ENCODE measurements at regions not wholly inside any gene's neighbourhood (a gene's known extent, or its start where the extent isn't known, plus 50 kb on each side); places are given as distances from the start of the nearest gene placed in this dataset.

DNA sequence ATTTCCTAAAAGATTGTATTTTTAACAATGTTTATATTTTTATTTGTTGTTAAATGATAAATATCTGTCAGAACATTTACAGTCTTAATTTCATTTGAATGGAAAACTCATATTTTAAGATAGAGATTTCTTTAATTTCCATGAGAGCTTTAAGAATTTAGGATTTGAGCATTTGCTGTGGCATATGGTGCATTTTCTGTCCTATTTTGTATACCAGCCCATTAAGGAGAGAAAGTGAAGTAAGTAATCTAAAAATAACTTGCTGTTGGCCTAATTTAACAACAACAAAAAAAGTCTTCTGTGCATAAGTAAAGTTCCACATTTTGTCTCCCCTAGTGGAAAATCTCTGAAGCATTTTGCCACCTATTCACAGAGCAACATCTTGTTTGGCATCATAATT lies 190.9 kb upstream of the PPP1R3A start:
- no peak for DNase-seq (ENCODE audit: low read depth in 2 of 2)
- H3K4me3 ChIP-seq (replicated peaks in 1 of 2; ENCODE audit: low read depth in 2 of 2, low read length in 2 of 2), result no peak overlapping the region
- TF ChIP-seq, protein P1, sequence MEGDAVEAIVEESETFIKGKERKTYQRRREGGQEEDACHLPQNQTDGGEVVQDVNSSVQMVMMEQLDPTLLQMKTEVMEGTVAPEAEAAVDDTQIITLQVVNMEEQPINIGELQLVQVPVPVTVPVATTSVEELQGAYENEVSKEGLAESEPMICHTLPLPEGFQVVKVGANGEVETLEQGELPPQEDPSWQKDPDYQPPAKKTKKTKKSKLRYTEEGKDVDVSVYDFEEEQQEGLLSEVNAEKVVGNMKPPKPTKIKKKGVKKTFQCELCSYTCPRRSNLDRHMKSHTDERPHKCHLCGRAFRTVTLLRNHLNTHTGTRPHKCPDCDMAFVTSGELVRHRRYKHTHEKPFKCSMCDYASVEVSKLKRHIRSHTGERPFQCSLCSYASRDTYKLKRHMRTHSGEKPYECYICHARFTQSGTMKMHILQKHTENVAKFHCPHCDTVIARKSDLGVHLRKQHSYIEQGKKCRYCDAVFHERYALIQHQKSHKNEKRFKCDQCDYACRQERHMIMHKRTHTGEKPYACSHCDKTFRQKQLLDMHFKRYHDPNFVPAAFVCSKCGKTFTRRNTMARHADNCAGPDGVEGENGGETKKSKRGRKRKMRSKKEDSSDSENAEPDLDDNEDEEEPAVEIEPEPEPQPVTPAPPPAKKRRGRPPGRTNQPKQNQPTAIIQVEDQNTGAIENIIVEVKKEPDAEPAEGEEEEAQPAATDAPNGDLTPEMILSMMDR (IDR thresholded peaks at IDR 0.05; ENCODE audit: low read depth, low read length), result no peak

DNA sequence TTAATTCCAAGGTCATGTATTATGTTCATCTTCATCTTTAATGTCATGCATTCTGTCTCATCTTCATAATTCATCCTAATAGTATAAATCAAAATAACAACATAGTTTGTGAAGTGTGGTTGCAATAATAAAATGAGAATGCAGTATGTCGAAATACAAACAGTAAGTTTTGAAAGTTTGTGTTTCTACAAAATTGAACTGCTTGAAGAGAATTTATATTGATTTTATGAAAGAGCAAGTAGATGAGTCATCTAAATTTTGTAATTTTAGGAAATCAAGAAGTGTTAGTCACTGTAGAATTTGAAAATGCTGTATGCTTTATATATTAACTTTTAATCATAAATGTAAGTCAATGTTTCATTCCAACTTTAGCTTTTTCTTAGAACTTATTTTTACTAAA lies 190.5 kb upstream of the PPP1R3A start:
- H3K4me3 ChIP-seq (replicated peaks in 1 of 2; ENCODE audit: low read depth in 2 of 2, low read length in 2 of 2), result no peak overlapping the region
- TF ChIP-seq, protein P1 (IDR thresholded peaks at IDR 0.05; ENCODE audit: low read depth, low read length), result no peak
- DNase-seq (ENCODE audit: low read depth in 2 of 2), result no peak

DNA sequence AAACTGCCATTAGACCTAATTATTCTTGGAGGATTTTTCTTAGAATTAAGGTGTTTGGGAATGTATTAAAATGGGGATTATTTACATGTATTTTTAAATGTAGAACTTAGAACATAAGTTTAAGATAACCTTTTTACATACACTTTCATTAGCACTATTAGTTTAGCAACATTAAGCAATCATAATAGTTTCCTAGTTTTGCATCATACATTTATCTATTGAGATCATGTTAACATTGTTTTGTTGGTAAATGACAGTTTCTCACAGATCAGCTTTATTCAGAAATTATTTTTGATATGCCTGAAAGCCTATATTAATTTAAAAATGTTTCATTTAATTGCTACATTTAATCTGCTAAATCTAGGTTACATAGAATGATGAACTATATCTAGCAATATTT lies 189.7 kb upstream of the PPP1R3A start:
- DNase-seq (ENCODE audit: low read depth in 2 of 2), result no peak
- TF ChIP-seq, protein P1 (IDR thresholded peaks at IDR 0.05; ENCODE audit: low read depth, low read length), result no peak
- H3K4me3 ChIP-seq (replicated peaks in 1 of 2; ENCODE audit: low read depth in 2 of 2, low read length in 2 of 2), result no peak overlapping the region

DNA sequence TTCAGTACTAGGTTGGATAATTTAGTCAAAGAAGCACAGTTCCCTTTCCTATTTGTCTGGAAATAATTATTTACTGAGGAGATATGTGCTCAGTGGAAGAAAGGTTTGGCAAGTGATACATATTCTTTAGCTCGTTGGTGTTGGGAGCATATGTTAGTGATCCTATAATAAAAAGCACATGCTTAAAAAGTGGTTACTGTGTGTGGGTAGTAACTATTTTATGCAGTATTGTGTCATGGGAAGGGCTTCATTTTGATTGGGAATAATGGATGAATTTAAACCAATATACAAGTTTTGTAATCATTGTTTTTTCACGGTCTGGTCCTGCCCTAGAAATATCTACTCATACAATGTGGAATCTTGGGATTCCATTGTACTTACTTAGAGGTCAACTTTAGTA lies 188.7 kb upstream of the PPP1R3A start:
- no peak overlapping the region for H3K4me3 ChIP-seq (replicated peaks in 1 of 2; ENCODE audit: low read depth in 2 of 2, low read length in 2 of 2)
- no peak for DNase-seq (ENCODE audit: low read depth in 2 of 2)
- TF ChIP-seq, protein P1 (IDR thresholded peaks at IDR 0.05; ENCODE audit: low read depth, low read length), result no peak

DNA sequence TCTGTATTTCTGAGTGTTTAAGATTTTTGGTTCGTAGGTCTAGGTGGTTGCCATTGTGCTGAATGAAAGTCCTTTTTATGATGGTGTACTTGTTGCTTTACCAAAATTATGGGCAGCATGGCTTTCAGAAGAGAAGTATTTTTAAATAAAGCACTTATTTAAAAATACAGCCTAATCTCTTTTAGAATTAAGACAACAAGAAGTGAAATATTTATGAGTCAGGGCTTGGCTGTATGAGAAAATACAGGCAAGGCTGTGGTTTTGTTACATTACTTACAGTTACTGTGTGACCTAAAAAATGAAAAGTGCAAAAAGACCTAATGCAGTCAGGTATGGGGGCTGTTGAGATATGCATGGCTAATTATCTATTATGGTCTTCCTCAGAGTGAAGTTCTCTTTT lies 185.2 kb upstream of the PPP1R3A start:
- H3K4me3 ChIP-seq (replicated peaks in 1 of 2; ENCODE audit: low read depth in 2 of 2, low read length in 2 of 2), result no peak overlapping the region
- TF ChIP-seq, protein P1 (IDR thresholded peaks at IDR 0.05; ENCODE audit: low read depth, low read length), result no peak
- no peak for DNase-seq (ENCODE audit: low read depth in 2 of 2)

DNA sequence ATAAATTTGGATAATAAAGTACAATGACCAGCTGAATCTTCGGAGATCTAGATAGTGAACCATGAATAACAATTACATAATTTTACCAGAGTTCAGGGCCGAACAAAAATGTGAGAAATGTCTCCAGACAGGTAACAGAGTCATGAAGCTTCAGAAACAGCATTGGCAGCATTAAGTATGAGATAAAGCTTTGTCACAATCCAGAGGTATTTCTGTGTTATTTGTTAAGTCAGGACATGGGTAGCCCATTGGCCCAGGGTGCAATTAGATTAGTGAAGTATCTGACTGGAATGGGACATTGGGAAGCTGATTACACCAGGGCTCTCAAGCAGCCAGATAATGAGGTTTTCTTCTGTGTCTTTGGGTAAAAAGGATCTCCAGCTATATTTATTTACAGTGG lies 184.2 kb upstream of the PPP1R3A start:
- TF ChIP-seq, protein P1 (IDR thresholded peaks at IDR 0.05; ENCODE audit: low read depth, low read length), result no peak
- DNase-seq (ENCODE audit: low read depth in 2 of 2), result no peak
- no peak overlapping the region for H3K4me3 ChIP-seq (replicated peaks in 1 of 2; ENCODE audit: low read depth in 2 of 2, low read length in 2 of 2)

DNA sequence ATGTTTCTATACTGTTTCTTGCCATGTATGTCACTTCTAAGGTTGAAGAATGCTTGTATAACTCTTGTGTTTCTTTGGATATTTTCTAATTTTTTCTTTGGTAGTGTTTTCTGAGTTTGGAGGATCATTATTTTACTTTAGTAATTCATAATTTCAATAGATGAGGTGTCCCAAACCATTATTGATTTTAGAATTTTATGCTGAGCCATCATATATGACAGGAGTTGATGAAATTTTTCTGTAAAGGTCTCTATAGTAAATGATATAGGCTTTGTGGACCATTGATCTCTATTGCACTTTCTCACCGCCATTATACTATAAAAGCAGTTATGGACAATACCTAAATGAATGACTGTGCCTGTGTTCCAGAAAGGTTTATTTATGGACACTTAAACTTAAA lies 183.3 kb upstream of the PPP1R3A start:
- no peak for DNase-seq (ENCODE audit: low read depth in 2 of 2)
- H3K4me3 ChIP-seq (replicated peaks in 1 of 2; ENCODE audit: low read depth in 2 of 2, low read length in 2 of 2), result no peak overlapping the region
- TF ChIP-seq, protein P1 (IDR thresholded peaks at IDR 0.05; ENCODE audit: low read depth, low read length), result no peak
